Neuronal stem cell (in vitro differentiated cells): ENCODE measurements at regions not wholly inside any gene's neighbourhood (a gene's known extent, or its start where the extent isn't known, plus 50 kb on each side); places are given as distances from the start of the nearest gene placed in this dataset.

ENCODE experiments used
- DNase-seq: peaks from one replicate; pipeline ENCODE4 v3.0.0-alpha.2; 2013; ENCODE audit warnings: low spot score
- H2AFZ ChIP-seq: one replicate; pipeline ENCODE4 v1.6.1; 2013; ENCODE audit warnings: mild to moderate bottlenecking, low read length, inconsistent platforms
- H2AK5ac ChIP-seq: 2 replicates; pipeline ENCODE4 v1.6.1; 2013; ENCODE audit warnings: low read depth, mild to moderate bottlenecking, inconsistent platforms, low read length, moderate library complexity, mixed read lengths
- H2BK120ac ChIP-seq: 2 replicates; pipeline ENCODE4 v1.6.1; 2013; ENCODE audit warnings: low read depth, mild to moderate bottlenecking, inconsistent platforms, low read length, moderate library complexity, mixed read lengths
- H2BK12ac ChIP-seq: one replicate; pipeline ENCODE4 v1.6.1; 2013; ENCODE audit warnings: low read length, inconsistent platforms
- H2BK15ac ChIP-seq: 2 replicates; pipeline ENCODE4 v1.6.1; 2013; ENCODE audit warnings: mild to moderate bottlenecking, low read length, inconsistent platforms, mixed read lengths
- H2BK5ac ChIP-seq: one replicate; pipeline ENCODE4 v1.6.1; 2013; ENCODE audit warnings: inconsistent platforms, mild to moderate bottlenecking, low read length, moderate library complexity
- H3K14ac ChIP-seq: one replicate; pipeline ENCODE4 v1.6.1; 2013; ENCODE audit warnings: low read length, inconsistent platforms
- H3K18ac ChIP-seq: 2 replicates; pipeline ENCODE4 v1.6.1; 2013; ENCODE audit warnings: low read length, inconsistent platforms
- H3K23ac ChIP-seq: 2 replicates; pipeline ENCODE4 v1.6.1; 2013; ENCODE audit warnings: low read depth, mild to moderate bottlenecking, mixed read lengths, low read length, inconsistent platforms; ENCODE audit not compliant: poor library complexity
- H3K27ac ChIP-seq: replicated peaks from 3 replicates; pipeline ENCODE4 v1.5.1; 2013; ENCODE audit warnings: low read length, inconsistent platforms
- H3K27me3 ChIP-seq, 3 experiments: 2 replicates each; pipeline ENCODE4 v1.6.1; 2013; ENCODE audit warnings: low read length in 3 of 3, mild to moderate bottlenecking in 2 of 3, inconsistent platforms in 1 of 3, low read depth in 1 of 3, mixed read lengths in 1 of 3, moderate library complexity in 1 of 3; ENCODE audit not compliant: control insufficient read depth in 3 of 3, insufficient read depth in 3 of 3
- H3K36me3 ChIP-seq, 2 donors: replicated peaks in 1 of 2; 2 replicates each; pipeline ENCODE4 v1.6.1; 2013; ENCODE audit warnings: low read length in 2 of 2; ENCODE audit not compliant: control insufficient read depth in 2 of 2, insufficient read depth in 2 of 2
- H3K4ac ChIP-seq: 2 replicates; pipeline ENCODE4 v1.6.1; 2013; ENCODE audit warnings: inconsistent platforms, mild to moderate bottlenecking, low read length, moderate library complexity
- H3K4me1 ChIP-seq, 2 donors: 1 replicate in 1 of 2; 2 replicates in 1 of 2; pipeline ENCODE4 v1.6.1; 2013; ENCODE audit warnings: low read length in 2 of 2, low read depth in 1 of 2; ENCODE audit not compliant: control insufficient read depth in 2 of 2, insufficient read depth in 1 of 2
- H3K4me2 ChIP-seq: one replicate; pipeline ENCODE4 v1.6.1; 2013; ENCODE audit warnings: mild to moderate bottlenecking, low read length, inconsistent platforms; ENCODE audit not compliant: insufficient read depth, poor library complexity, severe bottlenecking
- H3K4me3 ChIP-seq, 2 donors: 2 replicates each; pipeline ENCODE4 v1.5.1; 2013; ENCODE audit warnings: low read length in 2 of 2, mild to moderate bottlenecking in 2 of 2, inconsistent platforms in 1 of 2, moderate library complexity in 1 of 2
- H3K79me1 ChIP-seq: one replicate; pipeline ENCODE4 v1.6.1; 2013; ENCODE audit warnings: low read depth, mild to moderate bottlenecking, inconsistent platforms, low read length, moderate library complexity
- H3K9ac ChIP-seq: one replicate; pipeline ENCODE4 v1.6.1; 2013; ENCODE audit warnings: mild to moderate bottlenecking, low read depth, low read length, inconsistent platforms; ENCODE audit not compliant: poor library complexity
- H3K9me3 ChIP-seq, 2 donors: replicated peaks in 1 of 2; 2 replicates each; pipeline versions ENCODE3 to v1.6.1; 2013; ENCODE audit warnings: low read length in 2 of 2, mild to moderate bottlenecking in 2 of 2, inconsistent platforms in 1 of 2, low read depth in 1 of 2, mixed read lengths in 1 of 2, moderate library complexity in 1 of 2; ENCODE audit not compliant: control insufficient read depth in 2 of 2, insufficient read depth in 1 of 2
- H4K8ac ChIP-seq: one replicate; pipeline ENCODE4 v1.6.1; 2013; ENCODE audit warnings: low read depth, mild to moderate bottlenecking, inconsistent platforms, low read length, moderate library complexity
- H4K91ac ChIP-seq: one replicate; pipeline ENCODE4 v1.6.1; 2013; ENCODE audit warnings: low read length, low read depth, mild to moderate bottlenecking, inconsistent platforms; ENCODE audit not compliant: poor library complexity
- WGBS, 2 donors: extraction: QIAGEN DNeasy Blood & Tissue Kit; methylation state at CpG; one replicate each; pipeline ENCODE4 v1.1.7; 2013; ENCODE audit warnings: missing lambda C conversion rate in 2 of 2, mixed read lengths in 1 of 2; ENCODE audit not compliant: insufficient read length in 2 of 2, insufficient replicate concordance in 1 of 2; ENCODE audit errors: extremely low coverage in 2 of 2; 5-methylcytosine and 5-hydroxymethylcytosine counted together

GRCh38 chr5:77920359-77921058 lies 144.4 kb upstream of the TBCA start:
- no peak overlapping the region for H2BK15ac ChIP-seq
- H2AFZ ChIP-seq = no peak overlapping the region
- no peak overlapping the region for H3K4me3 ChIP-seq
- no peak overlapping the region for H4K91ac ChIP-seq
- no peaks in the 10 kb centered on the region for H3K79me1 ChIP-seq
- no peak for DNase-seq
- H4K8ac ChIP-seq = no peak overlapping the region
- no peak overlapping the region for H3K18ac ChIP-seq
- no peak overlapping the region for H3K23ac ChIP-seq
- no peaks in the 10 kb centered on the region for H3K36me3 ChIP-seq
- H2BK5ac ChIP-seq = no peak overlapping the region
- H3K27me3 ChIP-seq = peaks cover 0 to 50% (median 0%) of the 10 kb centered on the region in 3 experiments
- H2BK120ac ChIP-seq = no peak overlapping the region
- WGBS, 2 donors = no CpG with 5 or more reads among the region's 5 CpGs
- no peak overlapping the region for H3K4ac ChIP-seq
- H2AK5ac ChIP-seq = no peak overlapping the region
- peaks cover 0 to 3% of the 10 kb centered on the region in 2 donors for H3K4me1 ChIP-seq
- H3K14ac ChIP-seq = no peak overlapping the region
- H3K4me2 ChIP-seq = no peak overlapping the region
- H3K9ac ChIP-seq = no peak overlapping the region
- H3K9me3 ChIP-seq = peaks cover 0 to 2% of the 10 kb centered on the region in 2 donors
- no peak overlapping the region for H2BK12ac ChIP-seq
- H3K27ac ChIP-seq = no peak overlapping the region

DNA sequence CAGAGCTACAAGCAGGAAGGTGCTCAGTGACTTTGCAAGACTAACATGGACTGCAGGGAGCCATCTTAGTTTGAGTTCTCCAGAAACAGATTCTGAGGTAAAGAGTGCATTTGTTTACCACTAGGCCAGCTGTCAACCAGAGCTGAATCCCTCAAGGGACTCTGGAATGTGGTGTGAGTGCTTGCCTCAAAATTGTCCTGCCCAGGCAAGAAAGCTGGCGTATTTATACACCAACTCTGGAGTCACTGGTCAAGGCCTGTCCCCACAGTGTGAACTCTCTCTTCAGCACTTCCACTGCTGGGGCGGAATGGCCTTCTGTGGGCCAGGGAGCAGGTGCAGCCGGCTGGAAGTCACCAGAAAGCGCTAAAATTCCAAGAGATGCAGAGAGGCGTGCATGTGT lies 139.2 kb upstream of the TBCA start:
- Histone ChIP-seq H2BK12ac (no peak overlapping the region), H3K4me1 (no peaks in the 10 kb centered on the region), H3K79me1 (no peaks in the 10 kb centered on the region), H4K8ac (no peak overlapping the region), H2BK15ac (no peak overlapping the region), H3K27me3 (peaks cover 0 to 53% (median 0%) of the 10 kb centered on the region in 3 experiments), H3K27ac (no peak overlapping the region), H3K4me3 (no peak overlapping the region), H3K9me3 (peaks cover 0 to 2% of the 10 kb centered on the region in 2 donors), H2AK5ac (no peak overlapping the region), H3K14ac (no peak overlapping the region), H3K36me3 (no peaks in the 10 kb centered on the region), H2BK5ac (no peak overlapping the region), H2AFZ (no peak overlapping the region), H3K18ac (no peak overlapping the region), H2BK120ac (no peak overlapping the region), H3K23ac (no peak overlapping the region), H3K4ac (no peak overlapping the region), H3K4me2 (no peak overlapping the region), H3K9ac (no peak overlapping the region), H4K91ac (peak overlapping the region; percentile 9)
- no peak for DNase-seq
- no CpG with 5 or more reads among the region's 5 CpGs for WGBS, 2 donors

DNA sequence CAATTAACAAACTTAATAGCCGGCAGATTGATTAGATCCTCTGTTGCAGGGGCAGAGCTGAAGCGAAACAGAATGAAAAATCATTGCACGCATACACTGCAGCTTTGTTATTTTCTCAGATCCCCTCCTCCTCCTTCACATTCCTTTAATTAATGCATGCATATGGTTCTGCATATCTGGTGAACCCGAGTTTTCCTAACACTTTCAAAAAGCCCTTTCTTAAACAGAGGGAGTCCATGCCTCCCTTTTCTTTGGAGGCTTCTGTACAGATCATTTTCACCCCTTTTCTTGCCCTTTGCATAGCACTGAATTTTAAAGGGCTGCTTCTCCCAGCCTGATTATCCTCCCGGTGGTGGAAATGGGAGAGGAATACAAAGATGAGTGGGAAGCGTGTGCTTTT lies 136.6 kb upstream of the TBCA start:
- WGBS, 2 donors = no CpG with 5 or more reads among the region's 6 CpGs
- Histone ChIP-seq H2BK5ac (no peak overlapping the region), H3K79me1 (no peaks in the 10 kb centered on the region), H3K27me3 (peaks cover 0 to 44% (median 0%) of the 10 kb centered on the region in 3 experiments), H2BK120ac (no peak overlapping the region), H3K4me1 (no peaks in the 10 kb centered on the region), H3K9ac (no peak overlapping the region), H3K9me3 (peaks cover 0 to 2% of the 10 kb centered on the region in 2 donors), H3K4me2 (no peak overlapping the region), H2AK5ac (no peak overlapping the region), H3K14ac (no peak overlapping the region), H3K23ac (no peak overlapping the region), H3K4ac (no peak overlapping the region), H2BK15ac (no peak overlapping the region), H3K18ac (no peak overlapping the region), H2BK12ac (no peak overlapping the region), H3K4me3 (no peak overlapping the region), H4K91ac (no peak overlapping the region), H3K27ac (no peak overlapping the region), H2AFZ (no peak overlapping the region), H4K8ac (no peak overlapping the region), H3K36me3 (no peaks in the 10 kb centered on the region)
- no peak for DNase-seq

DNA sequence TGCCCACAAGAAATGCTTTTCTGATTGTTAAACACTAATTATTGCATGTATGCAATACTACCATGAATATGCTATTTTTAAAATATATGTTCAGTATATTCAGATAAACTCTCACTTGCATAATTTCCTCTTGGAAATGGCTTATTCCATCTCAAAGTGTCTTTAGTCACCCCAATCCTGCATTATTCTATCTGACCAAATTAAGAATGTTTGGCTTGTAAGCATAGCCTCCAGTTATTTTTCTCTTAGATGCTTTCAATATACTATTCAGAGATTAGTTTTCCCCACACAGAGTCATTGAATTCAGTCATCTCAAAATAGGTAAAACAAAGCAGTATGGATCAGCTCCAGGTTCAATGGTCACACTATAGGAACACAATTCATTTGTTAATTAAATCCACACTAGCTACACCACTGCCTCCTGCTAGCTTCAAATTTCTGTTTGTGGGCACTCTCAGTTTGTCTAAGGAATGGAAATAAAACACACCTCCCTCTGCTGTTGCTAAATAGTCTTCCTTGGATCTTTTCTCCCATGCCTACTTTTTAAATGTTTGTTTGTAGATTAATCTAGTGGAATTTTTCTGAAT lies 134.6 kb upstream of the TBCA start:
- Histone ChIP-seq H2BK12ac (no peak overlapping the region), H3K4me2 (no peak overlapping the region), H3K27ac (no peak overlapping the region), H3K79me1 (no peaks in the 10 kb centered on the region), H2BK5ac (no peak overlapping the region), H3K27me3 (peaks cover 0 to 48% (median 0%) of the 10 kb centered on the region in 3 experiments), H3K23ac (no peak overlapping the region), H3K9ac (no peak overlapping the region), H4K8ac (no peak overlapping the region), H3K4me1 (no peaks in the 10 kb centered on the region), H3K4ac (no peak overlapping the region), H3K36me3 (no peaks in the 10 kb centered on the region), H3K4me3 (no peak overlapping the region), H4K91ac (no peak overlapping the region), H3K14ac (no peak overlapping the region), H2BK120ac (no peak overlapping the region), H3K18ac (no peak overlapping the region), H2AFZ (no peak overlapping the region), H2BK15ac (no peak overlapping the region), H2AK5ac (no peak overlapping the region), H3K9me3 (peaks cover 0 to 2% of the 10 kb centered on the region in 2 donors)
- DNase-seq = no peak
